SK-N-MC (cell line): ENCODE measurements at regions not wholly inside any gene's neighbourhood (a gene's known extent, or its start where the extent isn't known, plus 50 kb on each side); places are given as distances from the start of the nearest gene placed in this dataset.

Experiments used
- DNase-seq: peaks from one replicate; pipeline ENCODE4 v3.0.0-alpha.2; 2011; ENCODE audit warnings: low read depth, low spot score
- H3K27ac ChIP-seq: fragments of 200-600 bp; sonication (generic); 2 replicates; pipeline ENCODE4 v1.5.1; 2016; ENCODE audit warnings: mixed run types
- H3K36me3 ChIP-seq: fragments of 200-600 bp; sonication (generic); 2 replicates; pipeline ENCODE4 v1.6.1; 2017; ENCODE audit warnings: antibody characterized with exemption, low read length, mixed read lengths; ENCODE audit not compliant: insufficient read depth
- H3K4me3 ChIP-seq: fragments of 200-600 bp; sonication (generic); 2 replicates; pipeline ENCODE4 v1.5.1; 2016
- H3K9ac ChIP-seq: fragments of 200-600 bp; sonication (generic); 2 replicates; pipeline ENCODE4 v1.8.0; 2017; ENCODE audit warnings: mixed run types, mixed read lengths; ENCODE audit not compliant: insufficient read length
- H3K9me3 ChIP-seq: fragments of 200-600 bp; sonication (generic); 2 replicates; pipeline ENCODE4 v1.6.1; 2017; ENCODE audit warnings: low read depth, mild to moderate bottlenecking, antibody characterized with exemption, low read length, moderate library complexity, mixed read lengths
- EZH2 ChIP-seq: fragments of 200-600 bp; sonication (generic); IDR thresholded peaks from one replicate; pipeline ENCODE4 v1.6.1; 2017; ENCODE audit warnings: antibody characterized with exemption
- FOXP2 ChIP-seq: optimal IDR thresholded peaks from 2 replicates; pipeline ENCODE3; 2011; ENCODE audit warnings: mild to moderate bottlenecking, moderate library complexity; ENCODE audit not compliant: insufficient read depth; ENCODE audit errors: extremely low read length, control extremely low read depth
- POLR2AphosphoS5 ChIP-seq: IDR thresholded peaks from 2 replicates; pipeline ENCODE4 v1.6.1; 2012; ENCODE audit warnings: mild to moderate bottlenecking, low read depth, low read length, borderline replicate concordance

DNA sequence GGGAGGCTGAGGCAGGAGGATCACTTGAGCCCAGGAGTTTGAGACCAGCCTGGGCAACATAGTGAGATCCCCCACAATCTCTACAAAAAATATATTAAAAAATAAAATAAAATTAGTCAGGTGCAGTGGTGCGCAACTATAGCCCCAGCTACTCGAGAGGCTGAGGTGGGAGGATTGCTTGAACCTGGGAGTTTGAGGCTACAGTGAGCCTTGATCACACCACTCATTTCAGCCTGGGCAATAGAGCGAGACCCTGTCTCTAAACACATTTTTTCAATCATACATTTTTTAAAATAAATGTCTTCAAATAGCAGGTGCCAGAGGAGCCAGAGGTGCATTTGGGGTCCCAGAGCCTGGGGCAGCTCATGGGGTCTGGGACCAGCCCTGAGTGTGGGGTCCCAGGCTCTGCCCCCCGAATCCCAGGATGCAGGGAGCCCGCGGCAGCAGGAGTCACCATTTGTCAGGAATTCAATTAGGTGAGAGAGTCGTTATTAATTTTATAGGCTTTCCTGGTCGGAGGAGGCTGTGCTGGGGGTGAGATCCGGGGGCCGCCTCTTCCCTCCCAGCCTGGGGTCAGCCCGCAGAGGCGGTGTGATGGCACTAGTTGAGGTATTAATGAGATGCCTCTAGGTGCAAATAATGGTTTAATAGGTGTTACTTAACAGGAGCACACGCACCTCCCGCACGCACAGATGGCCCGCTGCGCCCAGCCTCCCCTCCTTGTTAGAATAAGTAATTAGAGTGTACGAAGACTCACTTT lies 78.3 kb downstream of the MICALL2 start:
- H3K27ac ChIP-seq = no peak overlapping the region
- TF ChIP-seq EZH2 = no peak
- no peak for TF ChIP-seq POLR2AphosphoS5
- TF ChIP-seq FOXP2 = no peak
- H3K9me3 ChIP-seq = no peaks in the 10 kb centered on the region
- no peak overlapping the region for H3K9ac ChIP-seq
- no peaks in the 10 kb centered on the region for H3K36me3 ChIP-seq
- no peak for DNase-seq
- H3K4me3 ChIP-seq = no peak overlapping the region

- Histone ChIP-seq H3K27ac (no peak overlapping the region), H3K9me3 (no peaks in the 10 kb centered on the region), H3K4me3 (no peak overlapping the region), H3K9ac (no peak overlapping the region), H3K36me3 (no peaks in the 10 kb centered on the region)
- TF ChIP-seq EZH2 (no peak), FOXP2 (no peak), POLR2AphosphoS5 (no peak)
- DNase-seq = no peak
These were observed 76.5 kb downstream of the MICALL2 start for GRCh38 chr7:1382553-1383397.

DNA sequence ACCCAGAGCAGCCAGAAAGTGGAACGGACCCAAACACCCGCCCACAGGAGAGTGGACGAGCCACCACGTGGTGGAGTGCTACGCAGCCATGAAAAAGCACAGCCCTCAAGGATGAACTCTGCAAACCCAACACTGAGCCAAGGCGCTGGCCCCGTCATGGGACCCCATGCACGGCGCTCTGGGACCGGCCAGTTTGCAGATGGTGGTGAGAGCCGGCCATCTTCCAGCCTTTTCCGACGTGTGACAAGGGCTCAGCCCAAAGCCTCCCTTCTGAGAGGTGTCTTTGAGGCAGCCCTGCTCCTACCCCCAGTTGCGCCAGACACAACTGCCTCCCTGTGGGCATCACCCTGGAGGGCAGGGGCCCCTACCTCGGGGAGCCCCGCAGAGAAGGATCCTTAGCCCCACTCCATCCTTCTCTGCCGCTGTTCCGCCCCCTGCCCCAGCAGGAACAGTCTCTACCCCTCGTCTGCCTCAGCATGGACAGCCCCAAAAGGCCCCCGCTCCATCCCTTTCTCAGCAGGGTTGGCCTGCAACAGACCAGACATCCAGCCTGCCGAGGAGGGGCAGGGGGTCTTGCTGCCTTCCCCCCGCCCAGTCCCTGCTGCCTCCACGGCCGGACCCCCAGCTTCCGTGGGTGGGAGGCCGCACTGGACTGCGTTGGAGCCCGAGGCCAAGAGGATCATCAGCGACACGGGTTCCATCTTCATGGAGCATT lies 75.7 kb downstream of the MICALL2 start:
- no peaks in the 10 kb centered on the region for H3K36me3 ChIP-seq

GRCh38 chr7:1384113-1384415 lies 75.2 kb downstream of the MICALL2 start:
- Histone ChIP-seq H3K9me3 (no peaks in the 10 kb centered on the region), H3K4me3 (no peak overlapping the region), H3K36me3 (no peaks in the 10 kb centered on the region), H3K9ac (no peak overlapping the region), H3K27ac (no peak overlapping the region)
- DNase-seq = no peak
- no peak for TF ChIP-seq FOXP2
- no peak for TF ChIP-seq POLR2AphosphoS5
- TF ChIP-seq EZH2 = no peak

More for the DNA sequence above, 75.7 kb downstream of the MICALL2 start:
- Histone ChIP-seq H3K27ac (no peak overlapping the region), H3K4me3 (no peak overlapping the region), H3K9me3 (no peaks in the 10 kb centered on the region), H3K9ac (no peak overlapping the region)
- TF ChIP-seq POLR2AphosphoS5 (no peak), FOXP2 (no peak), EZH2 (no peak)
- DNase-seq = no peak
